PFSK-1 (cell line): ENCODE measurements at regions not wholly inside any gene's neighbourhood (a gene's known extent, or its start where the extent isn't known, plus 50 kb on each side); places are given as distances from the start of the nearest gene placed in this dataset.

Experiments used
- FOXP2 ChIP-seq: optimal IDR thresholded peaks from 2 replicates; pipeline ENCODE3; 2011; ENCODE audit warnings: borderline replicate concordance, control low read depth, inconsistent platforms; ENCODE audit not compliant: insufficient read depth; ENCODE audit errors: extremely low read length, extremely low read depth
- POLR2AphosphoS5 ChIP-seq: IDR thresholded peaks from 2 replicates; pipeline ENCODE4 v1.6.1; 2012; ENCODE audit warnings: low read depth, mild to moderate bottlenecking, control low read depth, low read length, moderate library complexity
- SIN3A ChIP-seq: IDR thresholded peaks from 2 replicates; pipeline ENCODE4 v1.6.1; 2012; ENCODE audit warnings: mild to moderate bottlenecking, low read length, moderate library complexity, borderline replicate concordance; ENCODE audit not compliant: insufficient read depth
- TAF1 ChIP-seq: IDR thresholded peaks from 2 replicates; pipeline ENCODE4 v1.6.1; 2012; ENCODE audit warnings: low read length, control low read depth, borderline replicate concordance; ENCODE audit not compliant: insufficient read depth
- TF ChIP-seq, protein P1 (sequence below), 2 experiments: IDR thresholded peaks; 2 replicates each; pipeline versions ENCODE4 v1.6.1 to v1.8.0; 2011 to 2012; ENCODE audit warnings: low read depth in 2 of 2, low read length in 2 of 2, control low read depth in 1 of 2, inconsistent platforms in 1 of 2, mild to moderate bottlenecking in 1 of 2, moderate library complexity in 1 of 2; ENCODE audit not compliant: insufficient read depth in 1 of 2

DNA sequence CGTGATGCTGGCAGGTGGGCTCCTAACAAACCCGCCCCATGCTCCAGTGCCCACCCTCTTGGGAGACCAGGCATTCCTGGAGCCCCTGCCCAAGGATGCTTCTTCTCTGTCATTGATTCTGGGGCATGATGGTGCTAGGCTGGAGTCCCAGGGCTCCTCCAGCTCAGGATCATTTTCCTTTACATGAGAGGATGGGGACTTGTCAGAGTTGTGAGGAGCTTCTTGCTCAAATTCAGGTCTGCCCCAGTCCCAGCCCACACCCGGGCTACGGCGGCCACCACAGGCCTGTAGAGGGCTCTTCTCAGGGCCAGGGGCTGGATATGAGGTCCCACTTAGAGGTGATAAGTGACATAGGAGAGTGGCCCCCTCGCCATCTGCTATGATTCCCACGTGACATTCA is 141.1 kb upstream of the COPS8 start:
- TF ChIP-seq, protein P1, sequence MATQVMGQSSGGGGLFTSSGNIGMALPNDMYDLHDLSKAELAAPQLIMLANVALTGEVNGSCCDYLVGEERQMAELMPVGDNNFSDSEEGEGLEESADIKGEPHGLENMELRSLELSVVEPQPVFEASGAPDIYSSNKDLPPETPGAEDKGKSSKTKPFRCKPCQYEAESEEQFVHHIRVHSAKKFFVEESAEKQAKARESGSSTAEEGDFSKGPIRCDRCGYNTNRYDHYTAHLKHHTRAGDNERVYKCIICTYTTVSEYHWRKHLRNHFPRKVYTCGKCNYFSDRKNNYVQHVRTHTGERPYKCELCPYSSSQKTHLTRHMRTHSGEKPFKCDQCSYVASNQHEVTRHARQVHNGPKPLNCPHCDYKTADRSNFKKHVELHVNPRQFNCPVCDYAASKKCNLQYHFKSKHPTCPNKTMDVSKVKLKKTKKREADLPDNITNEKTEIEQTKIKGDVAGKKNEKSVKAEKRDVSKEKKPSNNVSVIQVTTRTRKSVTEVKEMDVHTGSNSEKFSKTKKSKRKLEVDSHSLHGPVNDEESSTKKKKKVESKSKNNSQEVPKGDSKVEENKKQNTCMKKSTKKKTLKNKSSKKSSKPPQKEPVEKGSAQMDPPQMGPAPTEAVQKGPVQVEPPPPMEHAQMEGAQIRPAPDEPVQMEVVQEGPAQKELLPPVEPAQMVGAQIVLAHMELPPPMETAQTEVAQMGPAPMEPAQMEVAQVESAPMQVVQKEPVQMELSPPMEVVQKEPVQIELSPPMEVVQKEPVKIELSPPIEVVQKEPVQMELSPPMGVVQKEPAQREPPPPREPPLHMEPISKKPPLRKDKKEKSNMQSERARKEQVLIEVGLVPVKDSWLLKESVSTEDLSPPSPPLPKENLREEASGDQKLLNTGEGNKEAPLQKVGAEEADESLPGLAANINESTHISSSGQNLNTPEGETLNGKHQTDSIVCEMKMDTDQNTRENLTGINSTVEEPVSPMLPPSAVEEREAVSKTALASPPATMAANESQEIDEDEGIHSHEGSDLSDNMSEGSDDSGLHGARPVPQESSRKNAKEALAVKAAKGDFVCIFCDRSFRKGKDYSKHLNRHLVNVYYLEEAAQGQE (IDR thresholded peaks at IDR 0.05; ENCODE audit: insufficient read depth in 1 of 2, low read depth in 2 of 2, low read length in 2 of 2): no peak
- TF ChIP-seq SIN3A (no peak), TAF1 (no peak), POLR2AphosphoS5 (no peak), FOXP2 (no peak)

DNA sequence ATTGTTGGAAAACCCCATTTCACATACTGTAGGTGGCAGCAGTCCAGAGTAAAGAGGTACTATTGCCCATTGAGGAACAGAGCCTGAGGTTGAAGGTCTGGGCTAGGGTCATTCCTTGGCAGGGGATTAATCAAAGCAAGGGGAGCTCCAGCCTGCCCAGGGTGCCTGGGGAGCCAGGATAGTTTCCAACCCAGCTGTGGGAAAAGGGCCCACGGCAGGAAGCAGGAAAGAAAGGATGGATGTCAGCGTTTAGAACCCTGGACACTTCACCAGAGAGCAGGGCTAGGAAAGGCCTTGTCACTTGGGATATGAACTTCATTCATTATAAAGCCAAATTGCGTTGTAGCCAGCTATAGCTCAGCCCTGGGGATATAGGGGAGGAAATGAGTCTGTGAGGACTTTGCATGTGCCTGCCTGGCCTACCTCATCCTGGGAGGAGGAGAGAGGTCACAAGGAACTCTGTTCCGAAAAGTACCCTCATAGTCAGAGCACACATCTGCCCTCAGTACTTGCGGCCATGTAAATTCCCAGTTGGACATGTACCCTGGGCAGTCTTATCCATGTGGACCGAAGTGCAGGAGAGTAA is 140.2 kb upstream of the COPS8 start:
- no peak for TF ChIP-seq FOXP2

DNA sequence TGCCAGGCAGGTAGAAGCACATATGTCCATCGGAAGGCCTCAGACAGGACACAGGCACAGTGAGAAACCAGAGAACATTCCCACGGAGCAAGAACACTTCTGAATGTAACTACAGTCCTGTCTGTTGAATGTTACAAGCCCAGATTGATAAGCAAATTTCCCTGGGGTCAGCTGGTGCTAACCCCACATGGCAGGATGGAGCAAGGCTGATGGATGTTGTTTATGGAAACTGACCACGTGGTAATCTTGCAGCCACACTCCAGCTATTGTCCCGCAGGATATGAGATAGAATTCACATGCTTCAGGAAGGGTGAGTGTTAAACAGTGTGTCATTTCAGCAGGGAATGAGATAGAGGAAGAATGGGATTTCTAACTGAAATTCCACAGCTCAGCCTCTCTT is 138.8 kb upstream of the COPS8 start:
- TF ChIP-seq POLR2AphosphoS5 (no peak), TAF1 (no peak), FOXP2 (no peak), SIN3A (no peak)
- TF ChIP-seq, protein P1 (IDR thresholded peaks at IDR 0.05; ENCODE audit: insufficient read depth in 1 of 2, low read depth in 2 of 2, low read length in 2 of 2): no peak

DNA sequence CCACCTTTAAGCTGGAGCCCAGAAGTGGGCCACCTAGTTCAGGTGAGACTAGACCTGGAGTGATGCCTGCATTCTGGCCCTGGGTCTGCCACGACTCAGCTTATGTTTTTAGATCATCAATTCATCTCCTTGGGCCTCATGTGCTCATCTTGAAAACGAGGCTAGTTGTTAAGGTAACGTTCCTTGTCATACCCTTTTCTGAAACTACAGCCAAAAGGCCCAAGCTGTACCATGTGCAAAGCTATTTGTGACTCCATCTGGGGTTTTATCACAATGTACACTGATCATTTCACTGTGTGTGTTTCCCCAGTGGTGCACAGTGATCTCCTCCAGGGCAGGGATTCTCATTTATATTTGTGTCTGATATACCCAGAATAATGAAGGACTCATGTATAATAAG is 138.4 kb upstream of the COPS8 start:
- TF ChIP-seq FOXP2: no peak
- TF ChIP-seq, protein P1 (IDR thresholded peaks at IDR 0.05; ENCODE audit: insufficient read depth in 1 of 2, low read depth in 2 of 2, low read length in 2 of 2): no peak
- no peak for TF ChIP-seq TAF1
- TF ChIP-seq POLR2AphosphoS5: no peak
- TF ChIP-seq SIN3A: no peak

DNA sequence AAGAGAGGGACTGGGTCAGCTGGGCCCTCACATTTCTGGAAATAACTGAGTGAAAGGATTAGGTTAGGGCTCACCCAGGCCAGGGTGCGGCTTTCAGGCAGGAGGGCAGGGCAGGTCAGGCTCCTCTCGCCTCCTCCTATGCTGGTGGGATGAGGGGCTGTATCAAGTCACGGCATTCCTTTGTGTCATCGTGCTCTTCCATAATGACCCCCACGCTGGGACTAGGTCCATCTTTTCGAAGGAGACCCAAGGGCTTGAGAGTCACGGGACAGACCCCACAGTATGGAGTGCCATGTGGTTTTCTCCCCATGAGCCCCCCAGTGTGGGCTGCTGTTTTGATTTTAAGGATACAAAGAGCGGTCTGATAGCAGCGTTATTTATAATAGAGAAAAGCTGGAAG is 137.8 kb upstream of the COPS8 start:
- TF ChIP-seq TAF1: no peak
- no peak for TF ChIP-seq FOXP2
- TF ChIP-seq POLR2AphosphoS5: no peak
- TF ChIP-seq SIN3A: no peak
- TF ChIP-seq, protein P1 (IDR thresholded peaks at IDR 0.05; ENCODE audit: insufficient read depth in 1 of 2, low read depth in 2 of 2, low read length in 2 of 2): no peak
